ENCODE measurements at regions not wholly inside any gene's neighbourhood (a gene's known extent, or its start where the extent isn't known, plus 50 kb on each side); places are given as distances from the start of the nearest gene placed in this dataset.

GRCh38 chr5:18975624-18976023, 1012.4 kb downstream of the CDH18 start:
- no peak for TF ChIP-seq CTCF (IDR thresholded peaks at IDR 0.05)
- no peak for TF ChIP-seq POLR2AphosphoS5 (IDR thresholded peaks at IDR 0.05; ENCODE audit: low read depth, low read length)
- TF ChIP-seq REST (IDR thresholded peaks at IDR 0.05; ENCODE audit: insufficient read depth in 1 of 2, low read depth in 2 of 2, low read length in 1 of 2), result no peak
- TF ChIP-seq SIN3A (IDR thresholded peaks at IDR 0.05; ENCODE audit: borderline replicate concordance, insufficient read depth, low read depth, low read length), result no peak
- no peak for TF ChIP-seq TCF7L2 (IDR thresholded peaks at IDR 0.05; ENCODE audit: low read depth, low read length)
- Histone ChIP-seq H3K4me1 (ENCODE audit: control insufficient read depth, insufficient read depth, low read length) (no peaks in the 10 kb centered on the region), H3K4me3 (ENCODE audit: low read depth in 2 of 2, low read length in 2 of 2) (no peak overlapping the region), H3K9me3 (ENCODE audit: control insufficient read depth, insufficient read depth, low read depth, low read length) (no peaks in the 10 kb centered on the region), H3K27ac (ENCODE audit: low read length) (no peak overlapping the region), H3K27me3 (ENCODE audit: control insufficient read depth, insufficient read depth, low read length) (no peaks in the 10 kb centered on the region), H3K36me3 (ENCODE audit: control insufficient read depth, insufficient read depth, low read length) (no peaks in the 10 kb centered on the region)
- intact Hi-C loops (cut with micrococcal nuclease; ENCODE audit: unreplicated experiment) (no loop called here), in situ Hi-C loops (cut with HindIII; ENCODE audit: low pct_unique_long_range_greater_than_20kb, low sequenced_read_pairs) (no loop called here)
- DNase-seq (ENCODE audit: low read depth, low spot score) (no peak), ATAC-seq (no peak)
- no TSS peak for BruUV-seq (replicated peaks)
- ChIA-PET POLR2A (no interaction called here), CTCF (interaction anchor here (0.6 kb wide), 1 partner anchor 881 kb away, joined by 3 read pairs; no protein-coding TSS in a partner anchor)

GRCh38 chr5:18977880-18978279, 1010.1 kb downstream of the CDH18 start:
- Histone ChIP-seq H3K4me1 (ENCODE audit: control insufficient read depth, insufficient read depth, low read length) (no peaks in the 10 kb centered on the region), H3K27ac (ENCODE audit: low read length) (no peak overlapping the region), H3K27me3 (ENCODE audit: control insufficient read depth, insufficient read depth, low read length) (no peaks in the 10 kb centered on the region), H3K9me3 (ENCODE audit: control insufficient read depth, insufficient read depth, low read depth, low read length) (no peaks in the 10 kb centered on the region), H3K36me3 (ENCODE audit: control insufficient read depth, insufficient read depth, low read length) (no peaks in the 10 kb centered on the region), H3K4me3 (ENCODE audit: low read depth in 2 of 2, low read length in 2 of 2) (no peak overlapping the region)
- ChIA-PET CTCF (no interaction called here), POLR2A (interaction anchor here (0.7 kb wide), 1 partner anchor 631 kb away, joined by 3 read pairs; no protein-coding TSS in a partner anchor)
- in situ Hi-C loops (cut with HindIII; ENCODE audit: low pct_unique_long_range_greater_than_20kb, low sequenced_read_pairs), result no loop called here
- BruUV-seq (replicated peaks), result no TSS peak
- no peak for TF ChIP-seq TCF7L2 (IDR thresholded peaks at IDR 0.05; ENCODE audit: low read depth, low read length)
- no peak for TF ChIP-seq CTCF (IDR thresholded peaks at IDR 0.05)
- no peak for TF ChIP-seq SIN3A (IDR thresholded peaks at IDR 0.05; ENCODE audit: borderline replicate concordance, insufficient read depth, low read depth, low read length)
- TF ChIP-seq POLR2AphosphoS5 (IDR thresholded peaks at IDR 0.05; ENCODE audit: low read depth, low read length), result no peak
- TF ChIP-seq REST (IDR thresholded peaks at IDR 0.05; ENCODE audit: insufficient read depth in 1 of 2, low read depth in 2 of 2, low read length in 1 of 2), result no peak
- intact Hi-C loops (cut with micrococcal nuclease; ENCODE audit: unreplicated experiment), result no loop called here
- DNase-seq (ENCODE audit: low read depth, low spot score) (no peak), ATAC-seq (no peak)
